ENCODE measurements at regions not wholly inside any gene's neighbourhood (a gene's known extent, or its start where the extent isn't known, plus 50 kb on each side); places are given as distances from the start of the nearest gene placed in this dataset.
"Not testable (repeated sequence)": the region's sequence is repeated elsewhere in the genome, so short reads cannot be mapped to it uniquely, and the experiment has no call there.

DNA sequence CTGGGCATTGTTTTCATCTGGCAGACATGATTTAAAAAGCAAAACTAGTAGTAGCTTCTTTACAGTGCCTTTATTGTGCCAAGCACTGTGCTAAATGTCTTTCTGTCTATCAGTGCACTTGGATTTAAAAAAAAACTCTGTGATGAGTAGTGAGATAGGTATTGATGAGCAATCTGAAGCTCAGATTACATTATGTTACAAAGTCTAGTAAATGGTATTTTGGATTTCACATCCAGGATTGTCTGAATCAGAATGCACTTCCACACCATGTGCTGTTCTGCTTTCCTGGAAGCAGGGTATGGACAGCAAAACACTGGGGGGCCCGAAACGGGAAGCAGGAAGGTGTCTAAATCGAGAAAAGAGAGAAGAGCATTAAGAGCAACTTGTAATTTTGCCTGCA lies 103.4 kb upstream of the CCN2 start:
- intact Hi-C loops (cut with DNase I) = no loop called here
- WGBS = 85% methylated on average over 3 of the region's 3 CpGs
- no peaks in the 10 kb centered on the region for H3K9me3 ChIP-seq (ENCODE audit: control insufficient read depth, low read length)

DNA sequence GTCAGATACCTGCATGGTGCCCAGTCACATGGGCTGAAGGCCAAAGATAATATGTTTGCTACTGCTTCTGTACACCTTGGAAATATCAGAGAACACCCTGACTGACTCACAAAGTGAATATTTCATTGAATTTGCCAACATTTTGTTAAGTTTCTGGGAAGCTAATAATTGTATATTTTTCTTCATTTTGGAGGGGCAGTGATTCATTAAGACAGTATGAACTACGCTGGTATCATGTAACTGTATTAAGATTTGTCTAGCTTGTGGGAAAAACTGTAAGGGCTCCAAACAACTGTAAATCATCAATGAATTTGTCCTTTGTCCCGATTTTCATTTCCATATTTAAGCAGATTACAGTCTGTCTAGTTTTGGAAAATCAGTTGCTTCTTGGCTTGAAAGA lies 102.3 kb upstream of the CCN2 start:
- intact Hi-C loops (cut with DNase I) = no loop called here
- no peak for ATAC-seq
- 66% methylated on average over 2 of the region's 2 CpGs for whole genome bisulfite sequencing

More for the DNA sequence above, 103.4 kb upstream of the CCN2 start:
- H3K4me1 ChIP-seq (ENCODE audit: control insufficient read depth, insufficient read depth, low read length) = no peaks in the 10 kb centered on the region
- DNase-seq (no peak), ATAC-seq (no peak)
- H3K4me3 ChIP-seq (ENCODE audit: low read length) = no peak overlapping the region
- no peak overlapping the region for H3K27ac ChIP-seq (ENCODE audit: low read length)
- no peaks in the 10 kb centered on the region for H3K27me3 ChIP-seq (ENCODE audit: control insufficient read depth, insufficient read depth)

DNA sequence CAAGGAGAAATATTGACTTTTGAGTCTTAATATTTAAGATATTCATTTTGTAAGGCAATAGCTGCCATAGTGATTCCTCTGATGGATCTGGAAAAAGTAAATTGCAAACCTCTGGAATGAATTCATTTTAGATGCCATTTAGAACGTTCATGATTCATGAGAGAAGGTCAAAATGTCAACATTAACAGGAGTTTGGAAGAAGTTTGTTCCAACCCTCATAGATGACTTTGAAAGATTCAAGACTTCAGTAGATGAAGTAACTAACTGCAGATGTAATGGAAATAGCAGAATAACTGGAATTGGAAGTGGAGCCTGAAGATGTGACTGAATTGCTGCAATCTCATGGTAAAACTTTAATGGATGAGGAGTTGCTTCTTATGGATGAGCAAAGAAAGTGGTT lies 100.9 kb upstream of the CCN2 start:
- Histone ChIP-seq H3K4me1 (ENCODE audit: control insufficient read depth, insufficient read depth, low read length) (no peaks in the 10 kb centered on the region), H3K27me3 (ENCODE audit: control insufficient read depth, insufficient read depth) (no peaks in the 10 kb centered on the region), H3K9me3 (ENCODE audit: control insufficient read depth, low read length) (no peaks in the 10 kb centered on the region), H3K27ac (ENCODE audit: low read length) (no peak overlapping the region), H3K4me3 (ENCODE audit: low read length) (no peak overlapping the region)
- intact Hi-C loops (cut with DNase I) = no loop called here
- WGBS = 59% methylated on average over 1 of the region's 1 CpG
- ATAC-seq = no peak
- DNase-seq = no peak

More for the DNA sequence above, 102.3 kb upstream of the CCN2 start:
- DNase-seq = no peak
- Histone ChIP-seq H3K4me3 (ENCODE audit: low read length) (no peak overlapping the region), H3K4me1 (ENCODE audit: control insufficient read depth, insufficient read depth, low read length) (no peaks in the 10 kb centered on the region), H3K27me3 (ENCODE audit: control insufficient read depth, insufficient read depth) (no peaks in the 10 kb centered on the region), H3K9me3 (ENCODE audit: control insufficient read depth, low read length) (no peaks in the 10 kb centered on the region), H3K27ac (ENCODE audit: low read length) (no peak overlapping the region)

DNA sequence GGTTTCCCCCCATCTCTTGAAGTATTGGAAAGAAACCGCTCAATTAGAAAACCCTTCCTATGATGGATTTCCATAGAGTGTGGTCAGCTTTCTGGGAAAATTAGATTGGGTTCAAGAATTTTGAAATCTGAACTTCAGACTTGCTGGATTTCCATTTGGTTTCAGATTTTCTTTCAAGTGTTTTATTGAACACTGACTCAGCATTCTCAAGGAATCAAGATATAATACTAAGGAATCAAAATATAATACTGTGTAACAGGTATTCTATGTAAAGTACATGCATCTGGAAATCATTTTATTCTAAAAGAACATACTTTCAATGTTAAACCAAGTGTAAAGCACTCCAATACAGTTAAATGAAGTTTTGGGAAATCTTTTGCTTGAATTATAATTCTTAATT lies 94.7 kb upstream of the CCN2 start:
- Histone ChIP-seq H3K27ac (ENCODE audit: low read length) (no peak overlapping the region), H3K4me3 (ENCODE audit: low read length) (no peak overlapping the region), H3K27me3 (ENCODE audit: control insufficient read depth, insufficient read depth) (no peaks in the 10 kb centered on the region), H3K4me1 (ENCODE audit: control insufficient read depth, insufficient read depth, low read length) (no peaks in the 10 kb centered on the region), H3K9me3 (ENCODE audit: control insufficient read depth, low read length) (no peaks in the 10 kb centered on the region)
- DNase-seq = no peak
- WGBS = 98% methylated on average over 1 of the region's 1 CpG
- intact Hi-C loops (cut with DNase I) = no loop called here
- no peak for ATAC-seq

DNA sequence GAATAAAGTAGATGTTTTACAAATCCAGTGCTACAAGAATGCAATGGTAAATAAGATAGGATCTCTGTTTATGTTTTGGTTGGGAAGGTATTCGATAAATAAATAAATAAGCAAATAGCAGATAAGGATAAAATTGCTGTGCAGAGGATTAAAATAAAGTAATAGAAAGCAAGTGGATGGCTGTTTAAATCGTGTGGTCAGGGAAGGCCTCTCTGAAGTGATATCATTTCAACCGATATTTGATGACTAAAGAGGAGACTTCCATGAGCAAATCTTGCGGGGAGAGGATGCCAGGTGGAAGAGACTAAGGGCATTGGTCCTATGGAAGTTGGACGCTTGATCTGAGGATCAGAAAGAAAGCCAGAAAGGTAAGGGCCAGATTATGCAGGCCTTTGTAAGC lies 92.0 kb upstream of the CCN2 start:
- DNase-seq (no peak), ATAC-seq (no peak)
- Histone ChIP-seq H3K4me1 (ENCODE audit: control insufficient read depth, insufficient read depth, low read length) (no peaks in the 10 kb centered on the region), H3K4me3 (ENCODE audit: low read length) (no peak overlapping the region), H3K27me3 (ENCODE audit: control insufficient read depth, insufficient read depth) (no peaks in the 10 kb centered on the region), H3K9me3 (ENCODE audit: control insufficient read depth, low read length) (no peaks in the 10 kb centered on the region), H3K27ac (ENCODE audit: low read length) (no peak overlapping the region)
- whole genome bisulfite sequencing = 92% methylated on average over 5 of the region's 5 CpGs
- intact Hi-C loops (cut with DNase I) = no loop called here

DNA sequence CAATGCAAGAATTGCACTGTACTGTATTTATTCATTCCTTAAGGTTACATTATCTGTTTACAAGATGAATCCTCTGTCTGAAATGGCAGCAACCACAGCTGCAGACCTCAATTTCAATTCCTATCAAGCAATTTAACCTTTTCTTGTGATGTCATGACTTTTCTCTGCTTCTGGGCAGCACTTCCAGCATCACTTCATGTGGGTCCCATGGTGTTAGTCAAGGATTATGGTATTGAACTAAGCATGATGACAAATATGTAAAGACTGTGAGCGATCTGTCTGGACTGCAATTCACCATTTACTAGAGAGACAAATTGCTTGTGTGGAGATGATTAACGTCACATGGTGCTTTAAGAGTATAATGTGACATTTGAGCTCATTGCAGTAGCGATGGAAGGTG lies 90.5 kb upstream of the CCN2 start:
- Histone ChIP-seq H3K27me3 (ENCODE audit: control insufficient read depth, insufficient read depth) (no peaks in the 10 kb centered on the region), H3K4me3 (ENCODE audit: low read length) (no peak overlapping the region), H3K9me3 (ENCODE audit: control insufficient read depth, low read length) (no peaks in the 10 kb centered on the region), H3K27ac (ENCODE audit: low read length) (no peak overlapping the region), H3K4me1 (ENCODE audit: control insufficient read depth, insufficient read depth, low read length) (no peaks in the 10 kb centered on the region)
- 96% methylated on average over 3 of the region's 3 CpGs for WGBS
- DNase-seq (no peak), ATAC-seq (no peak)
- intact Hi-C loops (cut with DNase I) = no loop called here

DNA sequence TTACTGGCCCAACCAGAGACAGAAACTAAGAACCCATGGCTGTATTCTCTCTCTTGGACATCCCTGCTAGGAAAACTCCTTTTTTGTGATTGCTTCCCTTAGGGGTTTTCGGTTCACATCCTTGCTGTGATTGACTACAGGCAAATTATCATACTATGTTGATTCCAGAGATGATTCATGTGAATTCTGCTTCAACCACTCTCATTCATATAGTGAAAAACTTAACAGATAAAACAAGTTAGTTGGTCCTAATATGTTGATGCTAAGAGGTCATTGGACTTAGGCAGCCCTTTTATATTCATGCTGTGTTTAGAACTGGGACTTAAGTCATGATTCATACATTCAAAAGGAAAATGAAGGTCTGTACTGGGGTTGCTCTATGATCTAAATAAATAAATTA lies 76.9 kb upstream of the CCN2 start:
- intact Hi-C loops (cut with DNase I) = no loop called here
- H3K4me3 ChIP-seq (ENCODE audit: low read length) = no peak overlapping the region
- no peaks in the 10 kb centered on the region for H3K4me1 ChIP-seq (ENCODE audit: control insufficient read depth, insufficient read depth, low read length)
- WGBS = 93% methylated on average over 1 of the region's 1 CpG
- no peaks in the 10 kb centered on the region for H3K9me3 ChIP-seq (ENCODE audit: control insufficient read depth, low read length)
- H3K27me3 ChIP-seq (ENCODE audit: control insufficient read depth, insufficient read depth) = no peaks in the 10 kb centered on the region
- ATAC-seq (no peak), DNase-seq (no peak)
- H3K27ac ChIP-seq (ENCODE audit: low read length) = no peak overlapping the region

DNA sequence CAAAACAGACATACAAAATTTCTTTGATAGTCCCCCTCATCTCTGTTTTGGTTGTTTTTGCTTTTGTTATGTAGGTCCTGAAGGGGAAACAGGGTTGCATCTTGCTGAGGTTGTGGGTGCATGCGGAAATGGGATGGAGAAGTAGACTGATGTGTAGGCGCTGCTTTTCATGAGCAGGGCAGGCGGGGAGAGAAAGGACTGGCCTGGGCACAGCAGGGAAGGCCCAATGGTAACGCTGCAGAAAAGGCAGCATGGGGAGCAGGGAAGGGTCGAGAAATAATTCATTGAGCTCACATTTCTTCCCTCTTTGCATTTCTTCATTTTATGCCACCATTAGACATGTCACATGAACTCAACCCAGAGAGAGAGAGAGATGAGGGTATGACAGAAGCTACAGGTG lies 74.3 kb upstream of the CCN2 start:
- H3K4me1 ChIP-seq (ENCODE audit: control insufficient read depth, insufficient read depth, low read length) = no peaks in the 10 kb centered on the region
- 89% methylated on average over 5 of the region's 5 CpGs for WGBS
- no peaks in the 10 kb centered on the region for H3K27me3 ChIP-seq (ENCODE audit: control insufficient read depth, insufficient read depth)
- H3K4me3 ChIP-seq (ENCODE audit: low read length) = no peak overlapping the region
- H3K9me3 ChIP-seq (ENCODE audit: control insufficient read depth, low read length) = no peaks in the 10 kb centered on the region
- DNase-seq = no peak
- no peak for ATAC-seq
- H3K27ac ChIP-seq (ENCODE audit: low read length) = no peak overlapping the region
- intact Hi-C loops (cut with DNase I) = no loop called here

DNA sequence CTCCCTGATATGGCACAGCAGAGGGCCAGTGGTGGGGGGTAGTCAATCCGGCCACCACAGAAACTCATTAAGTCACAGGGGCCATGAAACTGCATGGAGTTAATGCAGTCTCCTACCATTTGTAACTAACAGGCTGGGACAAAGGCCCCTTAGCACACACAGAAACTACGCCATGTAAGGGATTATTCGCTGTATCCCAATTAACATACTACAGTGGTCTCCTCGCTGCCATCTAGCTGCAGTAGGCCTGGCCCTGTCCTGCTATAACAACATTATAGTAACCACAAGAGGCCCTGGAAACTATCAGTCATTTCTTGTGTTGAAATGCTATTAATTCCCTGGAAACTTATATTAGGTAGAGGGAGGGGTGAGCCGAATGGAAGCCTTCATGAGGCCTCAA lies 72.3 kb upstream of the CCN2 start:
- ATAC-seq (no peak), DNase-seq (no peak)
- H3K27ac ChIP-seq (ENCODE audit: low read length) = no peak overlapping the region
- intact Hi-C loops (cut with DNase I) = no loop called here
- H3K27me3 ChIP-seq (ENCODE audit: control insufficient read depth, insufficient read depth) = no peaks in the 10 kb centered on the region
- no peaks in the 10 kb centered on the region for H3K4me1 ChIP-seq (ENCODE audit: control insufficient read depth, insufficient read depth, low read length)
- WGBS = 98% methylated on average over 5 of the region's 5 CpGs
- H3K9me3 ChIP-seq (ENCODE audit: control insufficient read depth, low read length) = no peaks in the 10 kb centered on the region
- H3K4me3 ChIP-seq (ENCODE audit: low read length) = no peak overlapping the region

DNA sequence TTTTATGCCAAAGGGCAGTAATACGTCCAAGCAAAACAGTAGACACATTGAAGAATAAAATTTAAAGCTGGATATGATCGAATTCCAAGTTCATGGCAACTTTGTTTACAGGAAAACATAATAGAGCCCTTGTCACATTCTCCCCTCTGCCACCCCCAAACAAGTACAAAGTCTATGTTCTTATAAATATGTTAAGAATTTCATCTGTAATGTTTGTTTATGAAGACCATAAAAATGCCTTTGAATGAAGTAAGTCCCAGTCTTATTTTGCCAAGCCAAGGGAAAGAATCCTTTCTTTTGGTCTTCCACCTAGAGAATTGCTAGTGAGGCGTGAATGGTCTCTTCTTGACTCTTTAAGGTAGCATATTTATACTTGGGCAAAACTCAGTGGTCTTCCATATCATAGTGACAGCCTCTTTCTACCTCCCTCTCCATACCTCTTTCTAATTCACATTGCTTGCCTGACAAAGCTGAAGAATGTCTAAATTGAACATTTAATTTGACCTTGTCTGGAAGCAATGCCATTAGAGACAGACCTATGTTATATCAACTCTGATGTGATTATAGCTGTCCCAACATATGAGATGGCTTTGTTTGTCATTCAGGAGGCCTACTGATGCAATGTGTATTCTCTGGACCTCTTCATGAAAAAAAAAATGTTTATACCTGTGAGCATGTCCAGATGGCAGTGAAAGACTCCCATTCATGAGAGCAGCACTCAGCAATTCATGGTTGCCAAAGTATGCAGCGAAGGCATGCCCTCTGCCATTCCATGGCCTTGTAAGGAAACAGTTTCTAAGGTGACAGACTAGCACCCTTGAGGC lies 70.6 kb upstream of the CCN2 start:
- Histone ChIP-seq H3K27ac (ENCODE audit: low read length) (no peak overlapping the region), H3K9me3 (ENCODE audit: control insufficient read depth, low read length) (no peaks in the 10 kb centered on the region), H3K4me1 (ENCODE audit: control insufficient read depth, insufficient read depth, low read length) (no peaks in the 10 kb centered on the region), H3K27me3 (ENCODE audit: control insufficient read depth, insufficient read depth) (no peaks in the 10 kb centered on the region), H3K4me3 (ENCODE audit: low read length) (no peak overlapping the region)
- DNase-seq = no peak
- 84% methylated on average over 4 of the region's 4 CpGs for WGBS
- ATAC-seq = no peak
- intact Hi-C loops (cut with DNase I) = no loop called here

DNA sequence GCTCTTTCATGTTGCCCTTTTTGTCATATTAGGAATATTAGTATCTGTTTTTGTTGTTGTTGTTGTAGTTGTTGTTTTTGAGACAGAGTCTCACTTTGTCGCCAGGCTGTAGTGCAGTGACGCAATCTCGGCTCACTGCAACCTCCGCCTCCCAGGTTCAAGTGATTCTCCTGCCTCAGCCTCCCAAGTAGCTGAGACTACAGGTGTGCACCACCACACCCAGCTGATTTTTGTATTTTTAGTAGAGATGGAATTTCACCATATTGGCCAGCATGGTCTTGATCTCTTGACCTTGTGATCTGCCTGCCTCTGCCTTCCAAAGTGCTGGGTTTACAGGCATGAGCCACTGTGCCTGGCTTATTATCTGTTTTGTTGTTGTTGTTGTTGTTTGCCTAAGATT lies 69.7 kb upstream of the CCN2 start:
- 94% methylated on average over 4 of the region's 4 CpGs for WGBS
- H3K9me3 ChIP-seq (ENCODE audit: control insufficient read depth, low read length); H3K4me1 ChIP-seq (ENCODE audit: control insufficient read depth, insufficient read depth, low read length); H3K4me3 ChIP-seq (ENCODE audit: low read length); DNase-seq; H3K27me3 ChIP-seq (ENCODE audit: control insufficient read depth, insufficient read depth); ATAC-seq; intact Hi-C loops (cut with DNase I); H3K27ac ChIP-seq (ENCODE audit: low read length): not testable (repeated sequence)

DNA sequence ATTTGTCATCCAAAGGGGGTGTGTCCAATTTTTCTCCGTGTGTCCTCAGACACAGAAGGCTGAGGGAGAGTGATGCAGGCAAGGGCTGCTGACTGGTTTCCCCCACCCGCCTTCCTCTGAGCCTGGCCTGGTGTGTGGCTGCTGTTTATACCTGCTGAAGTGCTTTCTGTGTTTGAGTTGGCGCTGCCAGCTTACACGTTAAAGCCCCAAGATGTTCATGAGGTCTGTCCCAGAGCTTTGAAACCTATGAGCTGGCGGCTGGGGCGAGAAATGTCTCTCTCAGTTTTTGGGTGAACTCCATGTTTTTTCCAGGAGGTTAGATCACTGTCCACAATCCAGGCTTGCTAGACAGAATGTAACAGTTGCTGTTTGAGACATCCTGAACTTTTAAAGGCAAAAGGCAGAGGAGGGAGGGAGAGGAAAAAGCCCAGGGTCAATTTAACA lies 69.0 kb upstream of the CCN2 start:
- ATAC-seq (peak; percentile 86 to 91), DNase-seq (peak; percentile 43 to 75 (median 52))
- Histone ChIP-seq H3K4me3 (ENCODE audit: low read length) (no peak overlapping the region), H3K27ac (ENCODE audit: low read length) (peak overlapping the region; percentile 74), H3K27me3 (ENCODE audit: control insufficient read depth, insufficient read depth) (no peaks in the 10 kb centered on the region), H3K9me3 (ENCODE audit: control insufficient read depth, low read length) (no peaks in the 10 kb centered on the region), H3K4me1 (ENCODE audit: control insufficient read depth, insufficient read depth, low read length) (no peaks in the 10 kb centered on the region)
- 56% methylated on average over 6 of the region's 6 CpGs for WGBS
- intact Hi-C loops (cut with DNase I) = no loop called here

Data from right cardiac atrium (tissue), 5 donors.